ENCODE measurements at regions not wholly inside any gene's neighbourhood (a gene's known extent, or its start where the extent isn't known, plus 50 kb on each side); places are given as distances from the start of the nearest gene placed in this dataset.

GRCh38 chr1:112110031-112110430, 120.6 kb upstream of the KCND3 start:
- TF ChIP-seq, protein P1, sequence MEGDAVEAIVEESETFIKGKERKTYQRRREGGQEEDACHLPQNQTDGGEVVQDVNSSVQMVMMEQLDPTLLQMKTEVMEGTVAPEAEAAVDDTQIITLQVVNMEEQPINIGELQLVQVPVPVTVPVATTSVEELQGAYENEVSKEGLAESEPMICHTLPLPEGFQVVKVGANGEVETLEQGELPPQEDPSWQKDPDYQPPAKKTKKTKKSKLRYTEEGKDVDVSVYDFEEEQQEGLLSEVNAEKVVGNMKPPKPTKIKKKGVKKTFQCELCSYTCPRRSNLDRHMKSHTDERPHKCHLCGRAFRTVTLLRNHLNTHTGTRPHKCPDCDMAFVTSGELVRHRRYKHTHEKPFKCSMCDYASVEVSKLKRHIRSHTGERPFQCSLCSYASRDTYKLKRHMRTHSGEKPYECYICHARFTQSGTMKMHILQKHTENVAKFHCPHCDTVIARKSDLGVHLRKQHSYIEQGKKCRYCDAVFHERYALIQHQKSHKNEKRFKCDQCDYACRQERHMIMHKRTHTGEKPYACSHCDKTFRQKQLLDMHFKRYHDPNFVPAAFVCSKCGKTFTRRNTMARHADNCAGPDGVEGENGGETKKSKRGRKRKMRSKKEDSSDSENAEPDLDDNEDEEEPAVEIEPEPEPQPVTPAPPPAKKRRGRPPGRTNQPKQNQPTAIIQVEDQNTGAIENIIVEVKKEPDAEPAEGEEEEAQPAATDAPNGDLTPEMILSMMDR (conservative IDR thresholded peaks at IDR 0.05; ENCODE audit: low read depth, low read length), result no peak
- no peak for TF ChIP-seq POLR2A (IDR thresholded peaks at IDR 0.05; ENCODE audit: low read depth, low read length)
- no peak for TF ChIP-seq SMC3 (IDR thresholded peaks at IDR 0.05; ENCODE audit: low read depth, low read length)
- TF ChIP-seq RFX5 (IDR thresholded peaks at IDR 0.05; ENCODE audit: low read depth, low read length), result no peak
- TF ChIP-seq MAFK (IDR thresholded peaks at IDR 0.05; ENCODE audit: low read depth, low read length), result no peak
- TF ChIP-seq RAD21 (IDR thresholded peaks at IDR 0.05; ENCODE audit: low read length), result no peak
- TF ChIP-seq RCOR1 (IDR thresholded peaks at IDR 0.05; ENCODE audit: insufficient replicate concordance, low read length), result no peak
- no peak for TF ChIP-seq MAZ (IDR thresholded peaks at IDR 0.05; ENCODE audit: borderline replicate concordance, low read depth, low read length)
- TF ChIP-seq, protein P2, sequence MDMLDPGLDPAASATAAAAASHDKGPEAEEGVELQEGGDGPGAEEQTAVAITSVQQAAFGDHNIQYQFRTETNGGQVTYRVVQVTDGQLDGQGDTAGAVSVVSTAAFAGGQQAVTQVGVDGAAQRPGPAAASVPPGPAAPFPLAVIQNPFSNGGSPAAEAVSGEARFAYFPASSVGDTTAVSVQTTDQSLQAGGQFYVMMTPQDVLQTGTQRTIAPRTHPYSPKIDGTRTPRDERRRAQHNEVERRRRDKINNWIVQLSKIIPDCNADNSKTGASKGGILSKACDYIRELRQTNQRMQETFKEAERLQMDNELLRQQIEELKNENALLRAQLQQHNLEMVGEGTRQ (IDR thresholded peaks at IDR 0.05; ENCODE audit: low read depth, low read length), result no peak
- TF ChIP-seq, protein P3, sequence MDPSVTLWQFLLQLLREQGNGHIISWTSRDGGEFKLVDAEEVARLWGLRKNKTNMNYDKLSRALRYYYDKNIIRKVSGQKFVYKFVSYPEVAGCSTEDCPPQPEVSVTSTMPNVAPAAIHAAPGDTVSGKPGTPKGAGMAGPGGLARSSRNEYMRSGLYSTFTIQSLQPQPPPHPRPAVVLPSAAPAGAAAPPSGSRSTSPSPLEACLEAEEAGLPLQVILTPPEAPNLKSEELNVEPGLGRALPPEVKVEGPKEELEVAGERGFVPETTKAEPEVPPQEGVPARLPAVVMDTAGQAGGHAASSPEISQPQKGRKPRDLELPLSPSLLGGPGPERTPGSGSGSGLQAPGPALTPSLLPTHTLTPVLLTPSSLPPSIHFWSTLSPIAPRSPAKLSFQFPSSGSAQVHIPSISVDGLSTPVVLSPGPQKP (IDR thresholded peaks at IDR 0.05; ENCODE audit: borderline replicate concordance, low read depth, low read length), result no peak
- TF ChIP-seq CEBPB (IDR thresholded peaks at IDR 0.05; ENCODE audit: low read depth, low read length), result no peak
- no peak for TF ChIP-seq CHD1 (IDR thresholded peaks at IDR 0.05; ENCODE audit: low read depth, low read length)
- TF ChIP-seq MXI1 (IDR thresholded peaks at IDR 0.05; ENCODE audit: borderline replicate concordance, low read depth, low read length), result no peak
